Neuronal stem cell (in vitro differentiated cells): ENCODE measurements at regions not wholly inside any gene's neighbourhood (a gene's known extent, or its start where the extent isn't known, plus 50 kb on each side); places are given as distances from the start of the nearest gene placed in this dataset.
A peak's percentile ranks its signal among the peaks of the same experiment; 100 is the strongest.

ENCODE experiments used
- DNase-seq: peaks from one replicate; pipeline ENCODE4 v3.0.0-alpha.2; 2013; ENCODE audit warnings: low spot score
- H2AFZ ChIP-seq: one replicate; pipeline ENCODE4 v1.6.1; 2013; ENCODE audit warnings: mild to moderate bottlenecking, low read length, inconsistent platforms
- H2AK5ac ChIP-seq: 2 replicates; pipeline ENCODE4 v1.6.1; 2013; ENCODE audit warnings: low read depth, mild to moderate bottlenecking, inconsistent platforms, low read length, moderate library complexity, mixed read lengths
- H2BK120ac ChIP-seq: 2 replicates; pipeline ENCODE4 v1.6.1; 2013; ENCODE audit warnings: low read depth, mild to moderate bottlenecking, inconsistent platforms, low read length, moderate library complexity, mixed read lengths
- H2BK12ac ChIP-seq: one replicate; pipeline ENCODE4 v1.6.1; 2013; ENCODE audit warnings: low read length, inconsistent platforms
- H2BK15ac ChIP-seq: 2 replicates; pipeline ENCODE4 v1.6.1; 2013; ENCODE audit warnings: mild to moderate bottlenecking, low read length, inconsistent platforms, mixed read lengths
- H2BK5ac ChIP-seq: one replicate; pipeline ENCODE4 v1.6.1; 2013; ENCODE audit warnings: inconsistent platforms, mild to moderate bottlenecking, low read length, moderate library complexity
- H3K14ac ChIP-seq: one replicate; pipeline ENCODE4 v1.6.1; 2013; ENCODE audit warnings: low read length, inconsistent platforms
- H3K18ac ChIP-seq: 2 replicates; pipeline ENCODE4 v1.6.1; 2013; ENCODE audit warnings: low read length, inconsistent platforms
- H3K23ac ChIP-seq: 2 replicates; pipeline ENCODE4 v1.6.1; 2013; ENCODE audit warnings: low read depth, mild to moderate bottlenecking, mixed read lengths, low read length, inconsistent platforms; ENCODE audit not compliant: poor library complexity
- H3K27ac ChIP-seq: replicated peaks from 3 replicates; pipeline ENCODE4 v1.5.1; 2013; ENCODE audit warnings: low read length, inconsistent platforms
- H3K27me3 ChIP-seq, 3 experiments: 2 replicates each; pipeline ENCODE4 v1.6.1; 2013; ENCODE audit warnings: low read length in 3 of 3, mild to moderate bottlenecking in 2 of 3, inconsistent platforms in 1 of 3, low read depth in 1 of 3, mixed read lengths in 1 of 3, moderate library complexity in 1 of 3; ENCODE audit not compliant: control insufficient read depth in 3 of 3, insufficient read depth in 3 of 3
- H3K36me3 ChIP-seq, 2 donors: replicated peaks in 1 of 2; 2 replicates each; pipeline ENCODE4 v1.6.1; 2013; ENCODE audit warnings: low read length in 2 of 2; ENCODE audit not compliant: control insufficient read depth in 2 of 2, insufficient read depth in 2 of 2
- H3K4ac ChIP-seq: 2 replicates; pipeline ENCODE4 v1.6.1; 2013; ENCODE audit warnings: inconsistent platforms, mild to moderate bottlenecking, low read length, moderate library complexity
- H3K4me1 ChIP-seq, 2 donors: 1 replicate in 1 of 2; 2 replicates in 1 of 2; pipeline ENCODE4 v1.6.1; 2013; ENCODE audit warnings: low read length in 2 of 2, low read depth in 1 of 2; ENCODE audit not compliant: control insufficient read depth in 2 of 2, insufficient read depth in 1 of 2
- H3K4me2 ChIP-seq: one replicate; pipeline ENCODE4 v1.6.1; 2013; ENCODE audit warnings: mild to moderate bottlenecking, low read length, inconsistent platforms; ENCODE audit not compliant: insufficient read depth, poor library complexity, severe bottlenecking
- H3K4me3 ChIP-seq, 2 donors: 2 replicates each; pipeline ENCODE4 v1.5.1; 2013; ENCODE audit warnings: low read length in 2 of 2, mild to moderate bottlenecking in 2 of 2, inconsistent platforms in 1 of 2, moderate library complexity in 1 of 2
- H3K79me1 ChIP-seq: one replicate; pipeline ENCODE4 v1.6.1; 2013; ENCODE audit warnings: low read depth, mild to moderate bottlenecking, inconsistent platforms, low read length, moderate library complexity
- H3K9ac ChIP-seq: one replicate; pipeline ENCODE4 v1.6.1; 2013; ENCODE audit warnings: mild to moderate bottlenecking, low read depth, low read length, inconsistent platforms; ENCODE audit not compliant: poor library complexity
- H3K9me3 ChIP-seq, 2 donors: replicated peaks in 1 of 2; 2 replicates each; pipeline versions ENCODE3 to v1.6.1; 2013; ENCODE audit warnings: low read length in 2 of 2, mild to moderate bottlenecking in 2 of 2, inconsistent platforms in 1 of 2, low read depth in 1 of 2, mixed read lengths in 1 of 2, moderate library complexity in 1 of 2; ENCODE audit not compliant: control insufficient read depth in 2 of 2, insufficient read depth in 1 of 2
- H4K8ac ChIP-seq: one replicate; pipeline ENCODE4 v1.6.1; 2013; ENCODE audit warnings: low read depth, mild to moderate bottlenecking, inconsistent platforms, low read length, moderate library complexity
- H4K91ac ChIP-seq: one replicate; pipeline ENCODE4 v1.6.1; 2013; ENCODE audit warnings: low read length, low read depth, mild to moderate bottlenecking, inconsistent platforms; ENCODE audit not compliant: poor library complexity
- WGBS, 2 donors: extraction: QIAGEN DNeasy Blood & Tissue Kit; methylation state at CpG; one replicate each; pipeline ENCODE4 v1.1.7; 2013; ENCODE audit warnings: missing lambda C conversion rate in 2 of 2, mixed read lengths in 1 of 2; ENCODE audit not compliant: insufficient read length in 2 of 2, insufficient replicate concordance in 1 of 2; ENCODE audit errors: extremely low coverage in 2 of 2; 5-methylcytosine and 5-hydroxymethylcytosine counted together

- Histone ChIP-seq H3K4me3 (no peak overlapping the region), H3K4me2 (no peak overlapping the region), H3K4me1 (peaks cover 2 to 5% of the 10 kb centered on the region in 2 donors), H2AFZ (no peak overlapping the region), H2BK12ac (no peak overlapping the region), H3K27me3 (no peaks in the 10 kb centered on the region), H3K14ac (no peak overlapping the region), H3K36me3 (no peaks in the 10 kb centered on the region), H3K79me1 (no peaks in the 10 kb centered on the region), H3K9me3 (peaks cover 0 to 3% of the 10 kb centered on the region in 2 donors), H3K18ac (no peak overlapping the region), H3K27ac (no peak overlapping the region), H2AK5ac (no peak overlapping the region), H3K23ac (no peak overlapping the region), H3K9ac (no peak overlapping the region), H2BK120ac (no peak overlapping the region), H2BK5ac (no peak overlapping the region), H3K4ac (no peak overlapping the region), H4K91ac (no peak overlapping the region), H2BK15ac (no peak overlapping the region), H4K8ac (no peak overlapping the region)
- no CpG with 5 or more reads among the region's 1 CpG for WGBS, 2 donors
- DNase-seq = no peak
Observed at GRCh38 chr12:43132291-43132690, 419.7 kb downstream of the ADAMTS20 start.

GRCh38 chr12:43131301-43131700 is 420.7 kb downstream of the ADAMTS20 start:
- WGBS, 2 donors = no CpG with 5 or more reads among the region's 1 CpG
- no peak overlapping the region for H2AFZ ChIP-seq
- H2BK15ac ChIP-seq = no peak overlapping the region
- no peak overlapping the region for H4K91ac ChIP-seq
- H3K4me3 ChIP-seq = no peak overlapping the region
- peak; percentile 5 for DNase-seq
- H3K4me2 ChIP-seq = no peak overlapping the region
- H3K27me3 ChIP-seq = peaks cover 0 to 2% (median 0%) of the 10 kb centered on the region in 3 experiments
- H2AK5ac ChIP-seq = no peak overlapping the region
- no peak overlapping the region for H3K4ac ChIP-seq
- H3K14ac ChIP-seq = no peak overlapping the region
- peaks cover 0 to 3% of the 10 kb centered on the region in 2 donors for H3K9me3 ChIP-seq
- H2BK120ac ChIP-seq = no peak overlapping the region
- peaks cover 2 to 5% of the 10 kb centered on the region in 2 donors for H3K4me1 ChIP-seq
- H2BK12ac ChIP-seq = no peak overlapping the region
- no peak overlapping the region for H3K23ac ChIP-seq
- H3K9ac ChIP-seq = no peak overlapping the region
- H3K79me1 ChIP-seq = no peaks in the 10 kb centered on the region
- no peaks in the 10 kb centered on the region for H3K36me3 ChIP-seq
- H2BK5ac ChIP-seq = no peak overlapping the region
- H3K27ac ChIP-seq = no peak overlapping the region
- H4K8ac ChIP-seq = no peak overlapping the region
- no peak overlapping the region for H3K18ac ChIP-seq

GRCh38 chr12:43127886-43128549 is 424.0 kb downstream of the ADAMTS20 start:
- Histone ChIP-seq H3K23ac (no peak overlapping the region), H3K36me3 (no peaks in the 10 kb centered on the region), H3K9me3 (no peaks in the 10 kb centered on the region), H2BK15ac (no peak overlapping the region), H3K79me1 (no peaks in the 10 kb centered on the region), H4K8ac (no peak overlapping the region), H3K27ac (no peak overlapping the region), H3K9ac (no peak overlapping the region), H2BK5ac (no peak overlapping the region), H2BK12ac (no peak overlapping the region), H3K27me3 (peaks cover 0 to 2% (median 0%) of the 10 kb centered on the region in 3 experiments), H3K4me3 (no peak overlapping the region), H4K91ac (no peak overlapping the region), H2AK5ac (no peak overlapping the region), H3K4ac (no peak overlapping the region), H3K4me1 (peaks cover 2 to 5% of the 10 kb centered on the region in 2 donors), H3K18ac (no peak overlapping the region), H3K4me2 (no peak overlapping the region), H3K14ac (no peak overlapping the region), H2AFZ (no peak overlapping the region), H2BK120ac (no peak overlapping the region)
- DNase-seq = no peak
- WGBS, 2 donors = no CpG with 5 or more reads among the region's 3 CpGs

- H3K27ac ChIP-seq = no peak overlapping the region
- no peak overlapping the region for H2BK15ac ChIP-seq
- H3K23ac ChIP-seq = no peak overlapping the region
- H3K4me1 ChIP-seq = peaks cover 2 to 5% of the 10 kb centered on the region in 2 donors
- H2BK5ac ChIP-seq = no peak overlapping the region
- H2BK12ac ChIP-seq = no peak overlapping the region
- no CpG with 5 or more reads among the region's 2 CpGs for whole genome bisulfite sequencing, 2 donors
- H3K27me3 ChIP-seq = peaks cover 0 to 2% (median 0%) of the 10 kb centered on the region in 3 experiments
- no peak overlapping the region for H3K14ac ChIP-seq
- H4K91ac ChIP-seq = no peak overlapping the region
- H4K8ac ChIP-seq = no peak overlapping the region
- no peaks in the 10 kb centered on the region for H3K79me1 ChIP-seq
- H3K18ac ChIP-seq = no peak overlapping the region
- H3K36me3 ChIP-seq = no peaks in the 10 kb centered on the region
- H2AK5ac ChIP-seq = no peak overlapping the region
- H3K4ac ChIP-seq = no peak overlapping the region
- no peaks in the 10 kb centered on the region for H3K9me3 ChIP-seq
- H3K9ac ChIP-seq = no peak overlapping the region
- no peak overlapping the region for H2AFZ ChIP-seq
- no peak overlapping the region for H3K4me2 ChIP-seq
- no peak overlapping the region for H3K4me3 ChIP-seq
- no peak for DNase-seq
- no peak overlapping the region for H2BK120ac ChIP-seq
Observed at GRCh38 chr12:43126652-43127375, 425.2 kb downstream of the ADAMTS20 start.
